Omental fat pad (tissue), 3 donors: ENCODE measurements at regions not wholly inside any gene's neighbourhood (a gene's known extent, or its start where the extent isn't known, plus 50 kb on each side); places are given as distances from the start of the nearest gene placed in this dataset.

ENCODE experiments used
- ATAC-seq: fragments of 150-250 bp; one replicate; pipeline ENCODE4 v1.9.1; 2016; ENCODE audit warnings: mild to moderate bottlenecking, moderate library complexity; ENCODE audit not compliant: low FRiP score
- DNase-seq: peaks from one replicate; pipeline ENCODE4 v3.0.0-alpha.2; 2019; ENCODE audit warnings: low spot score
- TF ChIP-seq, protein P1 (sequence below), 3 donors: fragments of 450-650 bp; IDR thresholded peaks; one replicate each; pipeline ENCODE4 v1.5.1; 2016 to 2017; ENCODE audit warnings: antibody characterized with exemption in 3 of 3, mild to moderate bottlenecking in 3 of 3, moderate library complexity in 2 of 3

- TF ChIP-seq, protein P1, sequence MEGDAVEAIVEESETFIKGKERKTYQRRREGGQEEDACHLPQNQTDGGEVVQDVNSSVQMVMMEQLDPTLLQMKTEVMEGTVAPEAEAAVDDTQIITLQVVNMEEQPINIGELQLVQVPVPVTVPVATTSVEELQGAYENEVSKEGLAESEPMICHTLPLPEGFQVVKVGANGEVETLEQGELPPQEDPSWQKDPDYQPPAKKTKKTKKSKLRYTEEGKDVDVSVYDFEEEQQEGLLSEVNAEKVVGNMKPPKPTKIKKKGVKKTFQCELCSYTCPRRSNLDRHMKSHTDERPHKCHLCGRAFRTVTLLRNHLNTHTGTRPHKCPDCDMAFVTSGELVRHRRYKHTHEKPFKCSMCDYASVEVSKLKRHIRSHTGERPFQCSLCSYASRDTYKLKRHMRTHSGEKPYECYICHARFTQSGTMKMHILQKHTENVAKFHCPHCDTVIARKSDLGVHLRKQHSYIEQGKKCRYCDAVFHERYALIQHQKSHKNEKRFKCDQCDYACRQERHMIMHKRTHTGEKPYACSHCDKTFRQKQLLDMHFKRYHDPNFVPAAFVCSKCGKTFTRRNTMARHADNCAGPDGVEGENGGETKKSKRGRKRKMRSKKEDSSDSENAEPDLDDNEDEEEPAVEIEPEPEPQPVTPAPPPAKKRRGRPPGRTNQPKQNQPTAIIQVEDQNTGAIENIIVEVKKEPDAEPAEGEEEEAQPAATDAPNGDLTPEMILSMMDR (IDR thresholded peaks at IDR 0.05): no peak
- DNase-seq (no peak), ATAC-seq (no peak)
Measured at GRCh38 chr3:162269636-162270458, 773.2 kb downstream of the OTOL1 start.

DNA sequence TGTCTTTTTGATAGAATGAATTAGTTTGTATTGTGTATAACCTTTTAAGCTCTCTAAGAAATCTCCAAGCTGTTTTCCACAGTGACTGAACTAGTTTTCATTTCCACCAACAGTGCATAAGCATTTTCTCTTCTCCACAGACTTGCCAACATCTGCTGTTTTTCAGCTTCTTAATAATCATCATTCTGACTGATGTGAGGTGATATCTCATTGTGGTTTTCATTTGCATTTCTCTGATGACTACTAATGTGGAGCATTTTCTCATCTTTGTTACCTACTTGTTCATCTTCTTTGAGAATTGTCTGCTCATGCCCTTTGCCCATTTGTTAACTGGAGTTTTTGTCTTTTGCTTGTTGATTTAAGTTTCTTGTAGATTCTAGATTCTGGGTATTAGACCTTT, 777.5 kb downstream of the OTOL1 start:
- TF ChIP-seq, protein P1 (IDR thresholded peaks at IDR 0.05): no peak
- ATAC-seq: no peak
- DNase-seq: no peak

- no peak for ATAC-seq
- TF ChIP-seq, protein P1 (IDR thresholded peaks at IDR 0.05): no peak
Measured at GRCh38 chr3:162278834-162279233, 782.2 kb downstream of the OTOL1 start.

GRCh38 chr3:162285259-162285658, 788.7 kb downstream of the OTOL1 start:
- ATAC-seq (no peak), DNase-seq (no peak)
- TF ChIP-seq, protein P1 (IDR thresholded peaks at IDR 0.05): no peak

More at GRCh38 chr3:162278834-162279233, 782.2 kb downstream of the OTOL1 start:
- no peak for DNase-seq

DNA sequence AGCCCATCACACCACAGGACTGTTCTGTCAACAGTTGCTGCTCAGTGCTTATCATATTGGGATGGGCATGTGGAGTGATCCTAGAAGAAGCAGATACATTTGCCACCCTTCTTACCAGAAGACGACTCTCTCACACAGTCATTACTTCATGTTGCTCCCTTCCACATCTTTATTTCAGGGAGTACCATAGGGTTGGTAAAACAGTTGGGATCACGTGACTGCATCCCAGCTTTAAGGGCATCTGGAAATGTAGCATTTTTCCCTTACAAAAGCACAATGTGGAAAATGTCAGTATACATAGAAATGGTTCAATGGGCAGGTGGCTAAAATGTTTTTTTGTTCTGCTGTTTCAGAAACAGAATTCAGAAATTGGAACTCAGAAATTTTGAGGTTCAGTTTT, 791.0 kb downstream of the OTOL1 start:
- DNase-seq (no peak), ATAC-seq (no peak)
- TF ChIP-seq, protein P1 (IDR thresholded peaks at IDR 0.05): no peak

DNA sequence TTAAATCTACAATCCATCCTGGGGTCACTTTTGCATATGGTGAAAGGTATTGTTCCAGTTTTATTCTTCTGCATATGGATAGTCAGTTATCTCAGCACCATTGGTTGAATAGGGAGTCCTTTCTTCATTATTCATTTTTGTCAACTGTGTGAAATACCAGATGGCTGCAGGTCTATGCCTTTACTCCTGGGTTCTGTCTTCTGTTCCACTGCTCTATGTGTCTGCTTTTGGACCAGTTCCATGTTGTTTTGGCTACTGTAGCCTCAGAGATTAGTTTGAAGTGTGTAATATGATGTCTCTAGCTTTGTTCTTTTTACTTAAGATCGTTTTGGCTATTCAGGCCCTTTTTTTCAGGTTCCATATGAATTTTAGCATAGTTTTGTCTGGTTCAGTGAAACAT, 795.8 kb downstream of the OTOL1 start:
- ATAC-seq (no peak), DNase-seq (no peak)
- TF ChIP-seq, protein P1 (IDR thresholded peaks at IDR 0.05): no peak
